SJSA1 (cell line): ENCODE measurements at regions not wholly inside any gene's neighbourhood (a gene's known extent, or its start where the extent isn't known, plus 50 kb on each side); places are given as distances from the start of the nearest gene placed in this dataset.
"Not testable (repeated sequence)": the region's sequence is repeated elsewhere in the genome, so short reads cannot be mapped to it uniquely, and the experiment has no call there.

Source experiments
- DNase-seq, 2 experiments: peaks; one replicate each; pipeline ENCODE4 v3.0.0-alpha.2; 2015 to 2020; ENCODE audit warnings: low spot score in 2 of 2, low read depth in 1 of 2
- H3K27ac ChIP-seq: fragments of 250-450 bp; sonication (Bioruptor Pico); 2 replicates; pipeline ENCODE4 v1.5.1; 2020; ENCODE audit warnings: mild to moderate bottlenecking, moderate library complexity
- H3K27me3 ChIP-seq: fragments of 250-450 bp; sonication (Bioruptor Pico); replicated peaks from 2 replicates; pipeline ENCODE4 v1.5.1; 2020; ENCODE audit warnings: mild to moderate bottlenecking, moderate library complexity
- H3K36me3 ChIP-seq: fragments of 250-450 bp; sonication (Bioruptor Pico); 2 replicates; pipeline ENCODE4 v1.5.1; 2020; ENCODE audit warnings: mild to moderate bottlenecking
- H3K4me1 ChIP-seq: fragments of 250-450 bp; sonication (Bioruptor Pico); replicated peaks from 2 replicates; pipeline ENCODE4 v1.6.1; 2021; ENCODE audit warnings: mild to moderate bottlenecking
- H3K4me3 ChIP-seq: fragments of 250-450 bp; sonication (Bioruptor Pico); 2 replicates; pipeline ENCODE4 v1.5.1; 2020; ENCODE audit warnings: mild to moderate bottlenecking
- H3K9me3 ChIP-seq: fragments of 250-450 bp; sonication (Bioruptor Pico); replicated peaks from 2 replicates; pipeline ENCODE4 v1.5.1; 2020; ENCODE audit warnings: mild to moderate bottlenecking

DNA sequence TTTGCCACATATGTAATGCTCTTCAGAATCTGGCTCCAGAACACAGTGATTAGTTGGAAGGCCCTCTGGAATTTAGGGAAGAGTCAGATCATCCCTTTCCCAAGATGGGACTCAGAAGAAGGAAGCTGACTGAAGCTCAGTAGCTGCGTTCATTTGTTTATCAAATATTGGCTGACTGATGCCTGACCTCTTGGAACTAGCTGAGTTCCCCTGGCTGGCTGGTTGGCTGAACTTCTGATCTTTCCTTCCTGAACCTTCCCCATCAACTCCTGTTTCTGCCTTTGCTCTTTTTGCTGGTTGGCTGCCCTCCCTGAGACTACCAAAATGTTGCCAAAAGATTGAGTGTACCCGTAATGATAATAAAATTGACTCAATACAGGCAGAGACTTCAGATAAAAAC is 866.5 kb upstream of the INTU start:
- H3K9me3 ChIP-seq = no peaks in the 10 kb centered on the region
- no peak overlapping the region for H3K4me3 ChIP-seq
- DNase-seq = no peak
- H3K27me3 ChIP-seq = no peaks in the 10 kb centered on the region; the same call in 1 of the 2 replicates
- H3K36me3 ChIP-seq = no peaks in the 10 kb centered on the region
- no peaks in the 10 kb centered on the region for H3K4me1 ChIP-seq
- H3K27ac ChIP-seq = no peak overlapping the region

DNA sequence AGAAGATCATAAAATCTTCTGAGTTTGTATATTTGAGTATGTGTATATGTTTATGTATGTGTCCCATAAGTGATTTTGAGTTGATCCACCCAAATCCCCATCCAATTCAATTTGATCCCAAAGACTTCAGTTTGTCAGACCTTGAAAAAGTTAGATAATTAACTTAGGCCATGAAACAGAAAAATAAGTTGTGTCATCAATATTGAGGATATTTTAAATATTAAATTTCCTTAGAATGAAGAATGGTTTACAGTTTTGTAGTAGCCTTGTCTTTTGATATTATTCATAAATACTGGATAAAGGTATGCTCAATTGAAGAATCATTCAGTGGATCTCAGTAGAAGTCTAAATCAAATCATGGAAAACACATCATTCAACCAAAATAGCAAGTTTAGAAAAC is 864.4 kb upstream of the INTU start:
- no peak for DNase-seq
- Histone ChIP-seq H3K36me3 (no peaks in the 10 kb centered on the region), H3K27me3 (no peaks in the 10 kb centered on the region; the same call in 1 of the 2 replicates), H3K27ac (no peak overlapping the region), H3K4me1 (no peaks in the 10 kb centered on the region), H3K4me3 (no peak overlapping the region), H3K9me3 (no peaks in the 10 kb centered on the region)

DNA sequence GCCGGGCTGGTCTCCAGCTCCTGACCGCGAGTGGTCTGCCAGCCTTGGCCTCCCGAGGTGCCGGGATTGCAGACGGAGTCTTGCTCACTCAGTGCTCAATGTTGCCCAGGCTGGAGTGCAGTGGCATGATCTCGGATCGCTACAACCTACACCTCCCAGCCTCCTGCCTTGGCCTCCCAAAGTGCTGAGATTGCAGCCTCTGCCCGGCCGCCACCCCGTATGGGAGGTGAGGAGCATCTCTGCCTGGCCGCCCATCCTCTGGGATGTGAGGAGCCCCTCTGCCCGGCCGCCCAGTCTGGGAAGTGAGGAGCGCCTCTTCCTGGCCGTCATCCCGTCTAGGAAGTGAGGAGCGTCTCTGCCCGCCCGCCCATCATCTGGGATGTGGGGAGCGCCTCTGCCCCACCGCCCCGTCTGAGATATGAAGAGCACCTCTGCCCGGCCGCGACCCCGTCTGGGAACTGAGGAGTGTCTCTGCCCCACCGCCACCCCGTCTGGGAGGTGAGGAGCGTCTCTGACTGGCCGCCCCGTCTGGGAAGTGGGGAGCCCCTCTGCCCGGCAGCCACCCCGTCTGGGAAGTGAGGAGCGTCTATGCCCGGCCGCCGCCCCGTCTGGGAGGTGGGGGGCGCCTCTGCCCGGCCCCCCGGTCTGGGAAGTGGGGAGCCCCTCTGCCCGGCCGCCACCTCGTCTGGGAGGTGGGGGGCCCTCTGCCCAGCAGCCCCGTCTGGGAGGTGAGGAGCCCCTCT is 861.8 kb upstream of the INTU start:
- not testable (repeated sequence) for H3K9me3 ChIP-seq, H3K36me3 ChIP-seq, H3K27me3 ChIP-seq, DNase-seq, H3K4me1 ChIP-seq, H3K27ac ChIP-seq, H3K4me3 ChIP-seq

DNA sequence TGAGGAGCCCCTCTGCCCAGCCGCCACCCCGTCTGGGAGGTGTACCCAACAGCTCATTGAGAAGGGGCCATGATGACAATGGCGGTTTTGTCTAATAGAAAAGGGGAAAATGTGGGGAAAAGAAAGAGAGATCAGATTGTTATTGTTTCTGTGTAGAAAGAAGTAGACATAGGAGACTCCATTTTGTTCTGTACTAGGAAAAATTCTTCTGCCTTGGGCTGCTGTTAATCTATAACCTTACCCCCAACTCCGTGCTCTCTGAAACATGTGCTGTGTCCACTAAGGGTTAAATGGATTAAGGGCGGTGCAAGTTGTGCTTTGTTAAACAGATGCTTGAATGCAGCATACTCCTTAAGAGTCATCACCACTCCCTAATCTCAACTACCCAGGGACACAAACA is 861.1 kb upstream of the INTU start:
- not testable (repeated sequence) for DNase-seq, H3K27me3 ChIP-seq, H3K9me3 ChIP-seq, H3K4me1 ChIP-seq, H3K36me3 ChIP-seq, H3K4me3 ChIP-seq, H3K27ac ChIP-seq

DNA sequence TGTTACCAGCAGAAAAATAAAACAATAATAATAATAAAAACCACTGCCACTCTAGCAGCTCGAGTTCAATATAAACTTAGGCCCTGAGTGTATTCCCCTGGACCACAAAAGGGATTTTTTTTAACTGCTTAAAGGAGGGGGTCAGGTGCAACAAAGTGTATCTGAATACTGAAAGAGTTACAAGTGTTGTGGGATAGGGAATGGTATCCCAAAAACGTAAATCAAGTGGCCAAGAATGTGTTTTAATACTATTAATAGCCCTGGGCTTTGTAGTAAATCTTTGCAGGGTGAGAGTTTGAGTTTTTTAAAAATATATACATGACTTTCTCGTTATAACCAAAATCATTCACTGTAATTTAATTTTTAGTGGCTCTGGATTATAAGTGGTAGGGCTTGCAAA is 860.1 kb upstream of the INTU start:
- no peak overlapping the region for H3K27ac ChIP-seq
- no peak for DNase-seq
- no peaks in the 10 kb centered on the region for H3K27me3 ChIP-seq

DNA sequence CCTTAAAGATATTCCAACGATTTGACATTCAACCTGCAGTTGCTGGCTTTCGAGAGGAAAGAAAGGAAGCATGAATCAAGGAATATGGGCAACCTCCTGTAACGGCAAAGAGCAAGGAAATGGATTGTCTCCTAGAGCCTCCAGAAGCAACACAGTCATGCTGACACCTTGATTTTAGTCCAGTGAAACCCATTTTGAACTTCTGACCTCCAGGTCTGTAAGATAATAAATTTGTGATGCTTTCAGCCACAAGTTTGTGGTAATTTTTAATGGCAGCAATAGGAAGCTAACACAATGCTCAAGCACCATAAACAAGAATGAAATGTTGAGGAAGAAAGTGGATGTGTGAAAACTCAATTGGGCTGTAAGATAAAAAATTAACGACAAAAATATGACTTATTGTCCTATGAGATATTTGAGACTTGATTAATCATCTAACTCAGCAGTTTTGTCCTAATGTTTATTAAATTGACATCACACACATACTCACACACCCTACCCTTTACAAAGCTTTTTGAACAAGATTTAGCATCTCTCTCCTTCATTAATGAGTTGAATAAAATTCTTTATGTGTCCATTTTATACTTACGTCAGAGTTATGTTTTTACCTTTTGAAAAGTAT is 857.2 kb upstream of the INTU start:
- DNase-seq = no peak
- Histone ChIP-seq H3K9me3 (no peaks in the 10 kb centered on the region), H3K27me3 (no peaks in the 10 kb centered on the region), H3K4me3 (no peak overlapping the region), H3K4me1 (peaks cover 5% of the 10 kb centered on the region), H3K27ac (no peak overlapping the region), H3K36me3 (no peaks in the 10 kb centered on the region)

More for the DNA sequence above, 860.1 kb upstream of the INTU start:
- H3K4me3 ChIP-seq = no peak overlapping the region
- no peaks in the 10 kb centered on the region for H3K36me3 ChIP-seq
- no peaks in the 10 kb centered on the region for H3K9me3 ChIP-seq
- no peaks in the 10 kb centered on the region; the same call in 1 of the 2 replicates for H3K4me1 ChIP-seq

DNA sequence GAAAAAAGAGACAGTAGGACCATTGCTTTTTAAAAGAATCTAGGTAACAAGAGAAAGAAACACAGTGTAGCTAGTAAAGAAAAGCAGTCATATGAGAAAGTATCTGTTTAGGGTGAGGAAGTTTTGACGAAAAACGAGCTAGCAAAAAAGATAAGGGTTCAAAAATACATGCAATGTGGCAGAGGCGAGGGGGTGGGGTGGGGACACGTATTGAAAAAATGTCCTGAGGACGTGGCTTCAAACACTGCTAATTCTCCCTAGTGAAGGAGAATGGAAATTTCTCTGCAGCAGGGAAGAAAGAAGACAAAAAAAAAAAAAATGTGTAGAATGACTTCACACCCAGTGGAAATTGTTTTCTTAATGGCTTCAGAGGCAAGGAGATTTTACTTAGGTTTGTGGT is 856.4 kb upstream of the INTU start:
- Histone ChIP-seq H3K4me1 (peaks cover 5% of the 10 kb centered on the region), H3K4me3 (no peak overlapping the region), H3K9me3 (no peaks in the 10 kb centered on the region), H3K27ac (no peak overlapping the region), H3K36me3 (no peaks in the 10 kb centered on the region), H3K27me3 (no peaks in the 10 kb centered on the region)
- no peak for DNase-seq

DNA sequence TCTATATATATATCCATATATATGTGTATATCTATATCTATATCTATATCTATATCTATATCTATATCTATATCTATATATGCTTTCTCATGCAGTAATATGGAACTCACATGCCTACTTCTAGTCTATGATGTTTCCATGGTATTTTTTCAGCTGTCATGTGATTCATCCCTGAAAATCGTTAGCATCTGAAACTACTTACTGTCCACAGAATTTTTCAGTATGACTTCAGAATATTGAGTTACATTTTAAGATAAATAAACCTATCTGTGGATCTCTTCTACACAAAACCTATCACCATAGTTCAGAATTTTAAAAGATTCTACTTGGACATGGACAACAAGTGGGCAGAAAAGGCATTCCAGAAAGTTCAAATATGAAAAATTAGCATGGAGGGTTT is 855.1 kb upstream of the INTU start:
- H3K9me3 ChIP-seq = no peaks in the 10 kb centered on the region
- H3K27me3 ChIP-seq = no peaks in the 10 kb centered on the region
- DNase-seq = peak in 1 of 2 experiments; percentile 7
- H3K36me3 ChIP-seq = no peaks in the 10 kb centered on the region
- peak overlapping the region; percentile 62 for H3K27ac ChIP-seq
- peaks cover 5% of the 10 kb centered on the region for H3K4me1 ChIP-seq
- H3K4me3 ChIP-seq = no peak overlapping the region

DNA sequence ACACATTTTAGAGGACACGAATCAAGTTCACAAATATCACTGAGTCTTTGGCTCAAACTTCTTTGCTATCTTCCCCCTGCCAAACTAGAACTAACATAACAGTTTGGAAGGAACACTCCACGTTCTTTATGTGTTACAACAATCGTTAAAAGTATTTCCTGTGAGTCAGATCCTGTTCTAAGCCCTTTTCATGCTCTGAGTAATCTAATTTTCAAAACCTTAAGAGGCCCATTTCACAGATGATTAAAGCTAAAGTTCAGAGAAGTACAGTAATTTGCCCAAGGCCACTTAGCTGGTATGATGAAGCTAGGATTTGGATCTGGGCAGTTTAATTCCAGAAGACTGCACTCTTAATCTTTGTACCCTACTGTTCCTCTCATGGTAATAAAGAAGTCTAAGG is 854.4 kb upstream of the INTU start:
- peak in 1 of 2 experiments; percentile 20 for DNase-seq
- no peak overlapping the region for H3K4me3 ChIP-seq
- no peaks in the 10 kb centered on the region for H3K9me3 ChIP-seq
- peaks cover 5% of the 10 kb centered on the region for H3K4me1 ChIP-seq
- no peaks in the 10 kb centered on the region for H3K36me3 ChIP-seq
- H3K27ac ChIP-seq = peak overlapping the region; percentile 62
- no peaks in the 10 kb centered on the region for H3K27me3 ChIP-seq

DNA sequence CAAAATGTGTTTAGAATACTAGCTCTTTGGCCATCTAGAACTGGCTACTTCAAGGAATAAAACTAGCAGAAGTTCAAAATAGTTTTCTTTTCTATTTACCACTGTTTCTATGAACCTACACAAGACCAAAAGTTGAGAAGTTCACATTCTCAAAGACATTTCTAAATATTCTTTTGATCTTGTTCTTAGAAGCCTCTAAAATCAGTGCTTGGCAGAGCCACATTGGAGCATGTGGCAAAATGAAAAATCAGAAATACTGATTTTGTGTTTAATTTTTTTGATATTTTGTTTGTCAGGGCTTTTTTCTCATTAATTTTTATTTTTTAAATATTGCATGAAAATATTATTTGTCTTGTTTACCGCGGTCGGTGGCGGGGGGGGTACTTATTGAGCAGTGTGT is 853.8 kb upstream of the INTU start:
- no peaks in the 10 kb centered on the region for H3K9me3 ChIP-seq
- H3K4me1 ChIP-seq = peaks cover 5% of the 10 kb centered on the region
- no peaks in the 10 kb centered on the region for H3K27me3 ChIP-seq
- H3K36me3 ChIP-seq = no peaks in the 10 kb centered on the region
- H3K27ac ChIP-seq = peak overlapping the region; percentile 62; the same call in 1 of the 2 replicates
- DNase-seq = no peak
- H3K4me3 ChIP-seq = no peak overlapping the region

DNA sequence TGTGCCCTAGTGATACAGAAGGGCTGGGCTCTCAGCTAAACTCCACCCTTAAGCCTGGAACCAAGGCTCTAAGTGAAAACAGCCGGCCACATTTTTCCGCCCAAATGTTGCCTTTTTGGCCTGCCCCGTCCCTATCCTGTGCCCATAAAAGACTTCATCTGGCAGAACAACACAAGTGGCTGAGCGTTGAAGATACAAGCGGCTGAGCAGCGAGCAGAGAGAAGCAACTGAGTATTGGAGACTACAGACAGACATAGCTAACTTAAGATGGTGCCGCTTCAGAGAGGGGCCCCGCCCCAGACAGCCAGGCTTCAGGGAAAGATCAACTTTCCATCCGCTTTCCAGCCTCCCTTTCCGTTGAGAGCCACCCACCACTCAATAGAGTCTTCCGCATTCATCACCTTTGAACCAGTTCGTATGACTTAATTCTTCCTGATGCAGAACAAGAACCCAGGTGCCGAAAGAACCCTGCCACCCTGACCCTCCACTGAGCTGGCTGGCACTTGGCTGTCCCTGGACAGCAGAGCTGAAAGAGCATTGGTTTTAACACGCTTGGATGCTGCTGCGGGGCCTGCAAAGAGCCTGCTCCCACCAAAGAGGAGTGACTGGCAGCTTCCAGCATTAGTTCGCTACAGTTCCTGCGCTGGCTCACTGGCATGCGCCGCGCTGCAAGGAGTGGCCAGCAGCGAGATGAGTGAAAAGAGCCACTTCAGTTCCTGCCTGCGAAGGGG is 853.2 kb upstream of the INTU start:
- H3K27me3 ChIP-seq = no peaks in the 10 kb centered on the region
- H3K4me3 ChIP-seq = no peak overlapping the region
- peaks cover 5% of the 10 kb centered on the region for H3K4me1 ChIP-seq
- no peak overlapping the region for H3K27ac ChIP-seq
- DNase-seq = no peak
- no peaks in the 10 kb centered on the region for H3K36me3 ChIP-seq
- H3K9me3 ChIP-seq = no peaks in the 10 kb centered on the region

DNA sequence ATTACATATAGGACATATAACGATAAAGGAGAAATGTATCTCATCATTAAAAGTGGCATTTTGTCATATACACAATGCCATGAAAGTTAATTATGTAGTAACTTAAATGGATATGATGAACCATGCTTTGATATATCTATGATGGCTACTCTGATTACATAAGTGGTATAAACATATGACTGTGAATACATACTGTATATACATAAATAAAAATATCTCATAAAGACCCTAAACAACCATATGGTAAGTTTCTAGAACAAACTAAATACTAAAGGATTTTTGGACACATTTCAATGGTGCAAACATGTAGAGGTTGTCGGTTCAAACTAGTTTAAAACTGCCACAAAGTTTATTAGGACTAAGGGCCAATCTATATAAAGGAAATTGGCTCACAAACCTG is 849.6 kb upstream of the INTU start:
- DNase-seq = no peak
- Histone ChIP-seq H3K9me3 (no peaks in the 10 kb centered on the region), H3K4me1 (peaks cover 4% of the 10 kb centered on the region), H3K36me3 (no peaks in the 10 kb centered on the region), H3K27me3 (no peaks in the 10 kb centered on the region), H3K27ac (no peak overlapping the region), H3K4me3 (no peak overlapping the region)

DNA sequence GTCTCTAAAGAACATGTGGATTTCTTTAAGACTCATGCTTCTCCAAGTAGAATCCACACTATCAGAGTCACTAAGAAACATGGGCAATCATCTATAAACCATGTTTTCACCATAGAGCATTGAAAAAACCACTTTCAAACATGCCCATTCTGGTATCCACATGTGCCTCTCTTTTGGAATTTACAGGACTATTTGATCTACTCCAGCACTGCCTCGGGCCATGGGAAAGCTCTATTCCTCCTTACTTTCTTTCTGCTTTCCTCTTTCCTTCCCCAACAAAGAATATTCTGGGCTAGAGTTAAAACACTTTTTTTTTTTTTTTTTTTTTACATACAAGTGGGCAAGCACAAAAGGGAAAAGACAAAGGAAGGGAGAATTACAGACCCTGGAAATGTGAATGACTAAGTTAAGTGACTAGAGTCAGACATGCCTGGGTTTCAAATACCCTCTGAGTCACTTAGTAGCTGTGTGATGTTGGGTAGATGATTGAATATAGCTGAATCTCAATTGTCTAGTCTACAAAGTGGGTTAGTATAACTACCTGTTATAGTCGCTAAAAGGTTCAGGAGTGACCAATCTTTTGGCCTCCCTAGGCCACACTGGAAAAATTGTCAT is 847.7 kb upstream of the INTU start:
- no peak overlapping the region for H3K4me3 ChIP-seq
- no peak for DNase-seq
- no peaks in the 10 kb centered on the region for H3K27me3 ChIP-seq
- no peaks in the 10 kb centered on the region for H3K9me3 ChIP-seq
- H3K36me3 ChIP-seq = no peaks in the 10 kb centered on the region
- H3K27ac ChIP-seq = no peak overlapping the region
- H3K4me1 ChIP-seq = no peaks in the 10 kb centered on the region

DNA sequence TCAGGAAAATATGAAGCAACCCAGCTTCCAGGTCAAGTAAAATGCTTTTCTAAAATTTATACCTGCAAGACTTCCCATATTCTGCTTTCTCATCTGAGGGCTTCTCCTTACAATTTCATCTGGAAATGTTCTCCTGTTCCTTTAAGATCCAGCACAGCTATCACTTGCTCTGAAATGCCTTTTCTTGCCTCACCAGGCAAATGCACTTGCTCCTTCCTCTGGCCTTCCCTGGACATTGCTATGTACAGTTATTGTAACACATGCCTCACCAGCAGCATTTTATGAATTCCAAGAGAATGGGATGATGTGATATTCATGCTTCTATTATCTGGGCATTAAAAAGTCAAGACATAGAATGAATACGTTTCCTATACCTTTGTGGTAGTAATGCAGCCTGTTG is 842.1 kb upstream of the INTU start:
- Histone ChIP-seq H3K4me1 (peaks cover 4% of the 10 kb centered on the region), H3K4me3 (no peak overlapping the region), H3K9me3 (no peaks in the 10 kb centered on the region), H3K27me3 (no peaks in the 10 kb centered on the region), H3K27ac (no peak overlapping the region), H3K36me3 (no peaks in the 10 kb centered on the region)
- no peak for DNase-seq
